Suprapubic skin (tissue), 4 donors: ENCODE measurements at regions not wholly inside any gene's neighbourhood (a gene's known extent, or its start where the extent isn't known, plus 50 kb on each side); places are given as distances from the start of the nearest gene placed in this dataset.

Experiments
- EP300 ChIP-seq: sonication (generic); formaldehyde crosslinking; IDR thresholded peaks from one replicate; pipeline ENCODE4 v1.6.1; 2017; ENCODE audit warnings: antibody characterized with exemption
- POLR2AphosphoS5 ChIP-seq, 3 donors: sonication (generic); formaldehyde crosslinking; IDR thresholded peaks; one replicate each; pipeline ENCODE4 v1.6.1; 2017; ENCODE audit warnings: antibody characterized with exemption in 3 of 3
- TF ChIP-seq, protein P1 (sequence below), 2 donors: fragments of 200-600 bp in 1 of 2; fragments of 450-650 bp in 1 of 2; sonication (generic) in 1 of 2; IDR thresholded peaks; one replicate each; pipeline ENCODE4 v1.5.1; 2016 to 2019; ENCODE audit warnings: antibody characterized with exemption in 2 of 2, mild to moderate bottlenecking in 1 of 2, moderate library complexity in 1 of 2

DNA sequence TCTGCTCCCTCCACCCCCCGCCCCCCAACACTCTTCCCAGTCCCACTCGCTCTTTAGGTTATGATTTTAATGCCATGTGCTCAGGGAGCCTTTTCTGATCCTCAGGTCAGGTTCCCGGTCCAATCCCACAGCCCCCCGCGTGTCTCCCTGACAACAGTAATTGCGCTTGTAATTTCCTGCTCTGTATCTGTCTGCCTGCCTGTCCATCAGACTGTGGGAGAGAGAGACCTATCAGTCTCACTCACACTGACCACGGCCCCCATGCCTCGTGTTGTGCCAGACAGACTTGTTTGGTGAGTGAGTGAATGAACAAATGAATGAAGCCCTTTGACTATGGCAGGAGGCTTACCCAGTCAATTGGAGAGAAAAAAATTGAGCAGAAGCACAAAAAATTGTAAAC is 50.8 kb upstream of the ECE1 start:
- no peak for TF ChIP-seq EP300
- TF ChIP-seq, protein P1, sequence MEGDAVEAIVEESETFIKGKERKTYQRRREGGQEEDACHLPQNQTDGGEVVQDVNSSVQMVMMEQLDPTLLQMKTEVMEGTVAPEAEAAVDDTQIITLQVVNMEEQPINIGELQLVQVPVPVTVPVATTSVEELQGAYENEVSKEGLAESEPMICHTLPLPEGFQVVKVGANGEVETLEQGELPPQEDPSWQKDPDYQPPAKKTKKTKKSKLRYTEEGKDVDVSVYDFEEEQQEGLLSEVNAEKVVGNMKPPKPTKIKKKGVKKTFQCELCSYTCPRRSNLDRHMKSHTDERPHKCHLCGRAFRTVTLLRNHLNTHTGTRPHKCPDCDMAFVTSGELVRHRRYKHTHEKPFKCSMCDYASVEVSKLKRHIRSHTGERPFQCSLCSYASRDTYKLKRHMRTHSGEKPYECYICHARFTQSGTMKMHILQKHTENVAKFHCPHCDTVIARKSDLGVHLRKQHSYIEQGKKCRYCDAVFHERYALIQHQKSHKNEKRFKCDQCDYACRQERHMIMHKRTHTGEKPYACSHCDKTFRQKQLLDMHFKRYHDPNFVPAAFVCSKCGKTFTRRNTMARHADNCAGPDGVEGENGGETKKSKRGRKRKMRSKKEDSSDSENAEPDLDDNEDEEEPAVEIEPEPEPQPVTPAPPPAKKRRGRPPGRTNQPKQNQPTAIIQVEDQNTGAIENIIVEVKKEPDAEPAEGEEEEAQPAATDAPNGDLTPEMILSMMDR (IDR thresholded peaks at IDR 0.05) = no peak
- TF ChIP-seq POLR2AphosphoS5 (IDR thresholded peaks at IDR 0.05) = no peak
